Psoas muscle (tissue), 7 donors: ENCODE measurements at regions not wholly inside any gene's neighbourhood (a gene's known extent, or its start where the extent isn't known, plus 50 kb on each side); places are given as distances from the start of the nearest gene placed in this dataset.

Source experiments
- ATAC-seq, 4 donors: fragments of 200-7000 bp; cut with Tn5 transposase; one replicate each; pipeline ENCODE4 v1.9.1; 2020; ENCODE audit warnings: moderate library complexity in 3 of 4, mild to moderate bottlenecking in 2 of 4
- DNase-seq, 2 donors: peaks; one replicate each; pipeline ENCODE4 v3.0.0-alpha.2; 2020
- H3K27ac ChIP-seq: fragments of 200-600 bp; one replicate; pipeline ENCODE4 v1.8.0; 2022
- H3K27me3 ChIP-seq, 3 donors: fragments of 200-600 bp in 1 of 3; one replicate each; pipeline versions ENCODE4 v1.6.1 to v1.8.0; 2013 to 2022; ENCODE audit warnings: low read length in 2 of 3, mild to moderate bottlenecking in 2 of 3, moderate library complexity in 1 of 3; ENCODE audit not compliant: insufficient read depth in 3 of 3
- H3K36me3 ChIP-seq, 2 donors: fragments of 200-600 bp in 1 of 2; one replicate each; pipeline versions ENCODE4 v1.6.1 to v1.8.0; 2013 to 2022; ENCODE audit warnings: low read depth in 1 of 2, mild to moderate bottlenecking in 1 of 2, moderate library complexity in 1 of 2; ENCODE audit not compliant: insufficient read depth in 1 of 2
- H3K4me1 ChIP-seq: fragments of 200-600 bp; one replicate; pipeline ENCODE4 v1.8.0; 2022
- H3K4me3 ChIP-seq: fragments of 200-600 bp; one replicate; pipeline ENCODE4 v1.8.0; 2022; ENCODE audit warnings: mild to moderate bottlenecking
- H3K9me3 ChIP-seq: fragments of 200-600 bp; one replicate; pipeline ENCODE4 v1.8.0; 2022
- WGBS, 3 donors: extraction: QIAGEN DNeasy Blood & Tissue Kit; methylation state at CpG; one replicate each; pipeline versions ENCODE4 v1.1.6 to v1.1.7; 2013; 5-methylcytosine and 5-hydroxymethylcytosine counted together
- intact Hi-C, 2 donors: fragments of 100-400 bp; cut with DNase I; formaldehyde crosslinking; loops; one replicate each; pipeline versions ENCODE4 v1.11.0 to v1.14.2; 2022
- TF ChIP-seq, protein P1 (sequence below): fragments of 200-600 bp; IDR thresholded peaks from one replicate; pipeline ENCODE4 v1.8.0; 2022; ENCODE audit warnings: antibody characterized with exemption
- donor health status: healthy with polysubstance abuse.
- donor health status: DM: no; HTN: no; CAD: no; lungs with moderate emphysema.
- donor health status: Bipolar disorder and iron deficiency.
- donor health status: healthy.
- donor health status: DM: yes; HTN: yes; CAD: no.
- donor health status: DM: no; HTN: no; CAD: no.
- donor health status: DM: yes; HTN: yes; CAD: no.

DNA sequence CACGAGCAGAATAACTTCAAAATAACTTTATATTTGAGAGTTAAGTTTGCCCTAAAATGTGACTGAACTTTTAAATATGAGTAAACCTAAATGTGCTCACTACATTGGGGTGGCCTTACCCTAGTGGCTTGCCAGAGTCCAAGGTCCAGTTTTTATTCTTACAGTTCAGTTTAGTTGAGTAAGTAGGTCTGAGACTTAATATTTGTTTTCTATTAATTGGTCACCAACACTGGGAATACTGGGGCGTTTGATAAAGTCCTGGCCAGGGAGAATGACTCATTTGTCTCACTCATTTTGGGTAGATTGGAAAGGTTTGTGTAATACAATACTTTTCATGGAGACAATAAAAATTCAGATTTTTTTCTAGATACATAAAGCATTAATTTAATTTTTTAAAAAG, 127.8 kb upstream of the SPATA13 start:
- intact Hi-C loops = no loop called here
- Histone ChIP-seq H3K4me3 (no peak overlapping the region), H3K9me3 (no peaks in the 10 kb centered on the region), H3K4me1 (no peaks in the 10 kb centered on the region), H3K27me3 (no peaks in the 10 kb centered on the region), H3K27ac (no peak overlapping the region), H3K36me3 (no peaks in the 10 kb centered on the region)
- no peak for DNase-seq
- TF ChIP-seq, protein P1, sequence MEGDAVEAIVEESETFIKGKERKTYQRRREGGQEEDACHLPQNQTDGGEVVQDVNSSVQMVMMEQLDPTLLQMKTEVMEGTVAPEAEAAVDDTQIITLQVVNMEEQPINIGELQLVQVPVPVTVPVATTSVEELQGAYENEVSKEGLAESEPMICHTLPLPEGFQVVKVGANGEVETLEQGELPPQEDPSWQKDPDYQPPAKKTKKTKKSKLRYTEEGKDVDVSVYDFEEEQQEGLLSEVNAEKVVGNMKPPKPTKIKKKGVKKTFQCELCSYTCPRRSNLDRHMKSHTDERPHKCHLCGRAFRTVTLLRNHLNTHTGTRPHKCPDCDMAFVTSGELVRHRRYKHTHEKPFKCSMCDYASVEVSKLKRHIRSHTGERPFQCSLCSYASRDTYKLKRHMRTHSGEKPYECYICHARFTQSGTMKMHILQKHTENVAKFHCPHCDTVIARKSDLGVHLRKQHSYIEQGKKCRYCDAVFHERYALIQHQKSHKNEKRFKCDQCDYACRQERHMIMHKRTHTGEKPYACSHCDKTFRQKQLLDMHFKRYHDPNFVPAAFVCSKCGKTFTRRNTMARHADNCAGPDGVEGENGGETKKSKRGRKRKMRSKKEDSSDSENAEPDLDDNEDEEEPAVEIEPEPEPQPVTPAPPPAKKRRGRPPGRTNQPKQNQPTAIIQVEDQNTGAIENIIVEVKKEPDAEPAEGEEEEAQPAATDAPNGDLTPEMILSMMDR = no peak
- 51 to 67% (median 60%) methylated on average over 2 of the region's 2 CpGs for WGBS, 3 donors
- ATAC-seq = no peak

DNA sequence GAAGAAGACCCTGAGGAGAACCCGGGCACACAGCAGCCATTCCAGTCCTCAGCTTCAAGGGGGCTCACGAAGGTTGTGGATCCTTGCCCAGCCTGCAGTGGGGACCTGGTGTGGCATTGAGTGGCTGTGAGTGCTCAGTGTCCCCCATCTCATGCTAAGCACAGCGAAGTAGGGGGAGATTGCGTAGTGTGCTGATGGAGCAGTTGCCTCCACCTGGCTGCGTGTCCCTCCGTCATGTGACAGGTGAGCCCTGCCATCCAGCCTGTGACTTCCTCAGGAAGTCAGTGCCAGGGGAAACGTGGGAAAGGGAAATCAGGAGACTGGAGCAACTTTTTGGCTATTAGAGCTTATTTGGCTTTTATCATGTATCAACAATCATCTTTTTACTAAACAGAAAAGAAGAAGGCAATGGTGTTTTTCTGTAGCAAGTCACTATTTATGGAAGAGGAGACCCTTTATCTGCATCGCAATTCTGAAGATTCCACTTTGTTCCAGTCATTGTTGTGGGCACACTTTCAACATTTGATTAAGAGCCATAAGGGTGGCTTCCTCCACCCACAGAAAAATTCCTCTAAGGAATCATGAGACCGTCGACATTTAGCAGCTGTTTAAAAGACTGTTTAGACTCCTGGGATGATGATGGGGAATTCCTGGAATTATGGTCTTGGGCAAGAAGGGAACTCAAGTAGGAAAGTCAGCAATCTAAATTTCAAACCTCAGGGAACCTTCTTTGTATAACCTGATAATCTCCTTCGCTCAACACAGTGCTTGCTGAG, 126.8 kb upstream of the SPATA13 start:
- no peak overlapping the region for H3K4me3 ChIP-seq
- H3K27ac ChIP-seq = peak overlapping the region; percentile 23
- no peaks in the 10 kb centered on the region for H3K36me3 ChIP-seq
- no peak for ATAC-seq
- no peak for DNase-seq
- TF ChIP-seq, protein P1 = no peak
- WGBS, 3 donors = 50 to 55% (median 54%) methylated on average over 11 of the region's 11 CpGs
- H3K27me3 ChIP-seq = no peaks in the 10 kb centered on the region
- intact Hi-C loops = no loop called here
- no peaks in the 10 kb centered on the region for H3K9me3 ChIP-seq
- no peaks in the 10 kb centered on the region for H3K4me1 ChIP-seq

DNA sequence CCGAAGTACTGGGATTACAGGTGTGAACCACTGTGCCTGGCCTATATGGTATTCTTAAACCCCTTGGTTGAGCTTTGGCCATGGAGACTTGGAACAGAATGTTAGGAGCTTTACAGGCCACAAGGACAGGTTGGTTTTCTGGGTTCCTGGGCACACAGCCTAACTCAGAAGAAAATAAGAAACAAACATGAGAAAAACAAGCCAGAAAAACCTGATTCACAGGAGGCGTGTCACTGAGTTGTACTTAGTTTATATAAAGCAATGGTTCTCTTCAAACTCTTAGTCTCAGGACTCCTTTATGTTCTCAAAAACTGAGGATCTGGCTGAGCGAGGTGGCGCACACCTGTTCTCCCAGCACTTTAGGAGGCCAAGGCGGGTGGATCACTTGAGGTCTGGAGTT, 125.1 kb upstream of the SPATA13 start:
- no peak for ATAC-seq
- TF ChIP-seq, protein P1 = no peak
- Histone ChIP-seq H3K4me1 (no peaks in the 10 kb centered on the region), H3K36me3 (no peaks in the 10 kb centered on the region), H3K9me3 (no peaks in the 10 kb centered on the region), H3K27me3 (no peaks in the 10 kb centered on the region), H3K4me3 (no peak overlapping the region), H3K27ac (no peak overlapping the region)
- intact Hi-C loops = no loop called here
- no peak for DNase-seq
- 73 to 91% (median 77%) methylated on average over 5 of the region's 5 CpGs for WGBS, 3 donors

DNA sequence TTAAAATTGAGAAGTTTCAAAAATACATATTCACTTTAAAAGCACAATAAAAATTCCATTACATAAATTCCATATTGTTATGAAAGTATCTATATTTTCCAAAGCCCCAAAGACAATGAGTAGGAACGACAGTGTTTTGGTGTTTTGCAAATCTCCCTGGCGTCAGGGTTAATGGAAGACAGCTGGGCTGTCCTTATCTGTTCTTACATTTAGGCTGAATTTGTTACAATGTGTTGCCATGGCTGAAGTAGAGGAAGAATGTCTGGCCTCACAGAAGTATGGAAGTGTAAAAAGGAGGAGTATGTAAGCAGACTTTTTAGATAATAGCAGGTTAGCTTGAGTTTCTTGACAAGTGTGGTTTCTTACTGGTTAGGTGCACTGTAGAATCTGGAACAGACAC, 124.4 kb upstream of the SPATA13 start:
- H3K9me3 ChIP-seq = no peaks in the 10 kb centered on the region
- intact Hi-C loops = no loop called here
- H3K36me3 ChIP-seq = no peaks in the 10 kb centered on the region
- no peaks in the 10 kb centered on the region for H3K4me1 ChIP-seq
- TF ChIP-seq, protein P1 = no peak
- ATAC-seq (no peak), DNase-seq (no peak)
- H3K27me3 ChIP-seq = no peaks in the 10 kb centered on the region
- no peak overlapping the region for H3K4me3 ChIP-seq
- WGBS, 3 donors = 38 to 57% (median 49%) methylated on average over 2 of the region's 2 CpGs
- H3K27ac ChIP-seq = no peak overlapping the region

DNA sequence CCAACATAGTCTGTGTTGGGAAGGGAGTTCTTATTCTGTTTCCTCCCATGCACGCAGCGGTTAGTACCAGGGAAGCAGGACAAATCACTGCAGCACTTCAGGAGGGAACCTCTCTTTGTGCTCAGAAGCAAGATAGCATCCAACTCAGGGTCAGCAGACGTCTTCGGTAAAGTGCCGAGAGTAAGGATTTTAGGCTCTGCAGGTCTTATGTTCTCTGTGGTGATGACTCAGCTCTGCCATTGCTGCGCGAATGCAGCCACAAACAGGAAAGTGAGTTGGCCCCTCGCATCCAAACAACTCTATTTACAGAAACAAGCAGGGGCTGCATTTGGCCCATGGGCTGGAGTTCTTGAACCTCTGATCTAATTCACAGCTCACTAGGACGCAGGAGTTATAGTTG, 122.1 kb upstream of the SPATA13 start:
- Histone ChIP-seq H3K27ac (no peak overlapping the region), H3K36me3 (no peaks in the 10 kb centered on the region), H3K4me3 (no peak overlapping the region), H3K4me1 (no peaks in the 10 kb centered on the region), H3K9me3 (no peaks in the 10 kb centered on the region), H3K27me3 (no peaks in the 10 kb centered on the region)
- DNase-seq (no peak), ATAC-seq (no peak)
- TF ChIP-seq, protein P1 = no peak
- WGBS, 3 donors = 45 to 51% (median 48%) methylated on average over 9 of the region's 9 CpGs
- intact Hi-C loops = no loop called here
